MG63 (cell line): ENCODE measurements at regions not wholly inside any gene's neighbourhood (a gene's known extent, or its start where the extent isn't known, plus 50 kb on each side); places are given as distances from the start of the nearest gene placed in this dataset.

Experiments used
- DNase-seq: peaks from one replicate; pipeline ENCODE4 v3.0.0-alpha.2; 2020
- H3K27me3 ChIP-seq: fragments of 250-450 bp; sonication (Bioruptor Pico); 2 replicates; pipeline ENCODE4 v1.5.1; 2020; ENCODE audit warnings: mild to moderate bottlenecking, moderate library complexity
- H3K36me3 ChIP-seq: fragments of 250-450 bp; sonication (Bioruptor Pico); 2 replicates; pipeline ENCODE4 v1.5.1; 2020; ENCODE audit warnings: mild to moderate bottlenecking, moderate library complexity
- H3K4me3 ChIP-seq: fragments of 250-450 bp; sonication (Bioruptor Pico); 2 replicates; pipeline ENCODE4 v1.5.1; 2020; ENCODE audit warnings: mild to moderate bottlenecking, moderate library complexity
- H3K9me3 ChIP-seq: fragments of 250-450 bp; sonication (Bioruptor Pico); 2 replicates; pipeline ENCODE4 v1.5.1; 2020; ENCODE audit warnings: mild to moderate bottlenecking, moderate library complexity

- Histone ChIP-seq H3K4me3 (no peak overlapping the region), H3K9me3 (no peaks in the 10 kb centered on the region), H3K27me3 (no peaks in the 10 kb centered on the region), H3K36me3 (no peaks in the 10 kb centered on the region)
- no peak for DNase-seq
These were observed 339.3 kb upstream of the NR5A2 start for GRCh38 chr1:199688133-199688676.

- Histone ChIP-seq H3K36me3 (no peaks in the 10 kb centered on the region), H3K4me3 (no peak overlapping the region), H3K27me3 (no peaks in the 10 kb centered on the region), H3K9me3 (no peaks in the 10 kb centered on the region)
- DNase-seq = no peak
These were observed 338.7 kb upstream of the NR5A2 start for GRCh38 chr1:199688774-199689173.

GRCh38 chr1:199690496-199690895 is 337.0 kb upstream of the NR5A2 start:
- no peaks in the 10 kb centered on the region for H3K9me3 ChIP-seq
- no peaks in the 10 kb centered on the region for H3K27me3 ChIP-seq
- no peak overlapping the region for H3K4me3 ChIP-seq
- DNase-seq = no peak
- no peaks in the 10 kb centered on the region for H3K36me3 ChIP-seq

GRCh38 chr1:199691540-199691939 is 336.0 kb upstream of the NR5A2 start:
- peak; percentile 57 for DNase-seq
- Histone ChIP-seq H3K27me3 (no peaks in the 10 kb centered on the region), H3K9me3 (no peaks in the 10 kb centered on the region), H3K4me3 (no peak overlapping the region), H3K36me3 (no peaks in the 10 kb centered on the region)

GRCh38 chr1:199693724-199694123 is 333.8 kb upstream of the NR5A2 start:
- Histone ChIP-seq H3K9me3 (no peaks in the 10 kb centered on the region), H3K4me3 (no peak overlapping the region), H3K36me3 (no peaks in the 10 kb centered on the region), H3K27me3 (no peaks in the 10 kb centered on the region)
- DNase-seq = no peak

GRCh38 chr1:199696225-199696624 is 331.3 kb upstream of the NR5A2 start:
- DNase-seq = no peak
- no peak overlapping the region for H3K4me3 ChIP-seq
- H3K36me3 ChIP-seq = no peaks in the 10 kb centered on the region
- no peaks in the 10 kb centered on the region for H3K27me3 ChIP-seq
- no peaks in the 10 kb centered on the region for H3K9me3 ChIP-seq

- DNase-seq = no peak
- Histone ChIP-seq H3K9me3 (no peaks in the 10 kb centered on the region), H3K36me3 (no peaks in the 10 kb centered on the region), H3K4me3 (no peak overlapping the region), H3K27me3 (no peaks in the 10 kb centered on the region)
These were observed 329.3 kb upstream of the NR5A2 start for GRCh38 chr1:199698222-199698621.

GRCh38 chr1:199700551-199700950 is 327.0 kb upstream of the NR5A2 start:
- no peaks in the 10 kb centered on the region for H3K9me3 ChIP-seq
- peak overlapping the region; percentile 28 for H3K4me3 ChIP-seq
- DNase-seq = peak; percentile 4
- no peaks in the 10 kb centered on the region for H3K36me3 ChIP-seq
- H3K27me3 ChIP-seq = no peaks in the 10 kb centered on the region

GRCh38 chr1:199701726-199702125 is 325.8 kb upstream of the NR5A2 start:
- DNase-seq = no peak
- H3K27me3 ChIP-seq = no peaks in the 10 kb centered on the region
- no peaks in the 10 kb centered on the region for H3K36me3 ChIP-seq
- H3K9me3 ChIP-seq = no peaks in the 10 kb centered on the region
- no peak overlapping the region for H3K4me3 ChIP-seq

GRCh38 chr1:199704231-199704630 is 323.3 kb upstream of the NR5A2 start:
- H3K27me3 ChIP-seq = no peaks in the 10 kb centered on the region
- H3K4me3 ChIP-seq = no peak overlapping the region
- no peak for DNase-seq
- no peaks in the 10 kb centered on the region for H3K9me3 ChIP-seq
- no peaks in the 10 kb centered on the region for H3K36me3 ChIP-seq

- Histone ChIP-seq H3K36me3 (no peaks in the 10 kb centered on the region), H3K4me3 (no peak overlapping the region), H3K9me3 (peaks cover 8% of the 10 kb centered on the region), H3K27me3 (no peaks in the 10 kb centered on the region)
- DNase-seq = no peak
These were observed 321.7 kb upstream of the NR5A2 start for GRCh38 chr1:199705825-199706224.

- DNase-seq = no peak
- peaks cover 18% of the 10 kb centered on the region for H3K9me3 ChIP-seq
- H3K27me3 ChIP-seq = no peaks in the 10 kb centered on the region
- no peak overlapping the region for H3K4me3 ChIP-seq
- H3K36me3 ChIP-seq = no peaks in the 10 kb centered on the region
These were observed 320.5 kb upstream of the NR5A2 start for GRCh38 chr1:199706826-199707606.

- Histone ChIP-seq H3K27me3 (no peaks in the 10 kb centered on the region; the same call in 1 of the 2 replicates), H3K4me3 (no peak overlapping the region), H3K9me3 (peaks cover 18% of the 10 kb centered on the region), H3K36me3 (no peaks in the 10 kb centered on the region)
- DNase-seq = no peak
These were observed 316.5 kb upstream of the NR5A2 start for GRCh38 chr1:199710974-199711373.

GRCh38 chr1:199716729-199717128 is 310.8 kb upstream of the NR5A2 start:
- Histone ChIP-seq H3K4me3 (no peak overlapping the region), H3K9me3 (peaks cover 2% of the 10 kb centered on the region; the same call in 1 of the 2 replicates), H3K36me3 (no peaks in the 10 kb centered on the region), H3K27me3 (no peaks in the 10 kb centered on the region; the same call in 1 of the 2 replicates)
- no peak for DNase-seq

GRCh38 chr1:199719156-199719842 is 308.2 kb upstream of the NR5A2 start:
- no peaks in the 10 kb centered on the region for H3K36me3 ChIP-seq
- H3K9me3 ChIP-seq = no peaks in the 10 kb centered on the region
- H3K4me3 ChIP-seq = no peak overlapping the region
- H3K27me3 ChIP-seq = no peaks in the 10 kb centered on the region; the same call in 1 of the 2 replicates
- no peak for DNase-seq

GRCh38 chr1:199720496-199720895 is 307.0 kb upstream of the NR5A2 start:
- H3K9me3 ChIP-seq = no peaks in the 10 kb centered on the region
- no peak for DNase-seq
- no peak overlapping the region for H3K4me3 ChIP-seq
- no peaks in the 10 kb centered on the region for H3K27me3 ChIP-seq
- no peaks in the 10 kb centered on the region for H3K36me3 ChIP-seq

- H3K27me3 ChIP-seq = no peaks in the 10 kb centered on the region
- DNase-seq = no peak
- H3K9me3 ChIP-seq = no peaks in the 10 kb centered on the region
- H3K36me3 ChIP-seq = no peaks in the 10 kb centered on the region
- H3K4me3 ChIP-seq = no peak overlapping the region
These were observed 306.5 kb upstream of the NR5A2 start for GRCh38 chr1:199721001-199721400.
